GM18951 (cell line): ENCODE measurements at regions not wholly inside any gene's neighbourhood (a gene's known extent, or its start where the extent isn't known, plus 50 kb on each side); places are given as distances from the start of the nearest gene placed in this dataset.

ENCODE experiments used
- POLR2A ChIP-seq: IDR thresholded peaks from 4 replicates; pipeline ENCODE4 v1.6.1; 2011; ENCODE audit warnings: mild to moderate bottlenecking; ENCODE audit not compliant: insufficient read length, insufficient read depth; ENCODE audit errors: extremely low read depth
- in situ Hi-C: fragments of 300-500 bp; cut with MboI; formaldehyde crosslinking; loops from one replicate; pipeline ENCODE4 v1.12.0; 2022; ENCODE audit warnings: low sequenced_read_pairs, mixed read lengths, inconsistent platforms; ENCODE audit not compliant: unreplicated experiment

GRCh38 chr1:239931341-239931740, 160.3 kb upstream of the FMN2 start:
- in situ Hi-C loops: no loop called here
- no peak for TF ChIP-seq POLR2A

- in situ Hi-C loops: no loop called here
Measured at GRCh38 chr1:239939602-239940001, 152.1 kb upstream of the FMN2 start.

GRCh38 chr1:239943761-239944160, 147.9 kb upstream of the FMN2 start:
- no peak for TF ChIP-seq POLR2A
- in situ Hi-C loops: no loop called here

More at GRCh38 chr1:239939602-239940001, 152.1 kb upstream of the FMN2 start:
- TF ChIP-seq POLR2A: no peak

- in situ Hi-C loops: no loop called here
Measured at GRCh38 chr1:239944666-239945065, 147.0 kb upstream of the FMN2 start.

GRCh38 chr1:239947801-239948200, 143.9 kb upstream of the FMN2 start:
- TF ChIP-seq POLR2A: no peak
- in situ Hi-C loops: no loop called here

More at GRCh38 chr1:239944666-239945065, 147.0 kb upstream of the FMN2 start:
- no peak for TF ChIP-seq POLR2A

- TF ChIP-seq POLR2A: no peak
- in situ Hi-C loops: no loop called here
Measured at GRCh38 chr1:239951511-239952140, 140.1 kb upstream of the FMN2 start.

GRCh38 chr1:239952348-239953308, 139.1 kb upstream of the FMN2 start:
- TF ChIP-seq POLR2A: no peak
- in situ Hi-C loops: no loop called here

GRCh38 chr1:239954836-239955235, 136.8 kb upstream of the FMN2 start:
- TF ChIP-seq POLR2A: no peak
- in situ Hi-C loops: no loop called here

- in situ Hi-C loops: no loop called here
- TF ChIP-seq POLR2A: no peak
Measured at GRCh38 chr1:239955431-239955830, 136.3 kb upstream of the FMN2 start.

- in situ Hi-C loops: no loop called here
Measured at GRCh38 chr1:239956263-239956662, 135.4 kb upstream of the FMN2 start.

GRCh38 chr1:239958063-239958462, 133.6 kb upstream of the FMN2 start:
- TF ChIP-seq POLR2A: no peak
- in situ Hi-C loops: no loop called here

More at GRCh38 chr1:239956263-239956662, 135.4 kb upstream of the FMN2 start:
- TF ChIP-seq POLR2A: no peak

GRCh38 chr1:239960366-239960765, 131.3 kb upstream of the FMN2 start:
- in situ Hi-C loops: no loop called here

GRCh38 chr1:239963856-239964255, 127.8 kb upstream of the FMN2 start:
- no peak for TF ChIP-seq POLR2A
- in situ Hi-C loops: no loop called here

More at GRCh38 chr1:239960366-239960765, 131.3 kb upstream of the FMN2 start:
- no peak for TF ChIP-seq POLR2A
